OCI-LY1 (cell line): ENCODE measurements at regions not wholly inside any gene's neighbourhood (a gene's known extent, or its start where the extent isn't known, plus 50 kb on each side); places are given as distances from the start of the nearest gene placed in this dataset.

Source experiments
- EZH2 ChIP-seq: fragments of 200-600 bp; sonication (generic), shearing (Covaris generic); IDR thresholded peaks from 2 replicates; pipeline ENCODE4 v1.8.0; 2017; ENCODE audit warnings: borderline replicate concordance, mixed run types, mild to moderate bottlenecking, antibody characterized with exemption, low read length, moderate library complexity, mixed read lengths
- TF ChIP-seq, protein P1 (sequence below): fragments of 200-600 bp; sonication (generic), shearing (Covaris generic); IDR thresholded peaks from 2 replicates; pipeline ENCODE4 v1.5.1; 2017; ENCODE audit warnings: mild to moderate bottlenecking, antibody characterized with exemption, low read length, moderate library complexity, mixed read lengths

DNA sequence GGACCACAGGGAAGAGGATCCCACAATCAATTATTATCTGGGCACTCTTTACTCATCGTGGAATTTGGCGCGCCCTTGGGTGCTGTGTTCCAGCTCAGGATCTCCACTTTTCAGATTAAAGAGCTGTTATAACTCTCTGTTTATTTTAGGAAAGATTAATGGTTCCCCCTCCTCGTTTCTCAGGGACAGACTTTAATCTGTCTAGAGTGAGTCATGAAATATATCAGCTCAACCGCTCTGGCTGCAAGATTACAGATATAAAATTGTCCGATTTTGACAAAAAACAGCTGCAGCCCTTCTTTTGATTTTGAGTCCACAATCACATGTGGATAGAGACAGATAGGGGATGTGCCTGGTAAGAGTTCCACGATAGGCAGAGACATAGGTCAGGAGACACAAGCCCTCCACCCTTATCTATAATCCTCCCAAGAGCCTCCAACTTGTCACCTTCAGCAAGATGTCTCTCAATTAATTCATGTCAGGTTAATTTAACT is 77.6 kb upstream of the ANKRD55 start:
- TF ChIP-seq, protein P1, sequence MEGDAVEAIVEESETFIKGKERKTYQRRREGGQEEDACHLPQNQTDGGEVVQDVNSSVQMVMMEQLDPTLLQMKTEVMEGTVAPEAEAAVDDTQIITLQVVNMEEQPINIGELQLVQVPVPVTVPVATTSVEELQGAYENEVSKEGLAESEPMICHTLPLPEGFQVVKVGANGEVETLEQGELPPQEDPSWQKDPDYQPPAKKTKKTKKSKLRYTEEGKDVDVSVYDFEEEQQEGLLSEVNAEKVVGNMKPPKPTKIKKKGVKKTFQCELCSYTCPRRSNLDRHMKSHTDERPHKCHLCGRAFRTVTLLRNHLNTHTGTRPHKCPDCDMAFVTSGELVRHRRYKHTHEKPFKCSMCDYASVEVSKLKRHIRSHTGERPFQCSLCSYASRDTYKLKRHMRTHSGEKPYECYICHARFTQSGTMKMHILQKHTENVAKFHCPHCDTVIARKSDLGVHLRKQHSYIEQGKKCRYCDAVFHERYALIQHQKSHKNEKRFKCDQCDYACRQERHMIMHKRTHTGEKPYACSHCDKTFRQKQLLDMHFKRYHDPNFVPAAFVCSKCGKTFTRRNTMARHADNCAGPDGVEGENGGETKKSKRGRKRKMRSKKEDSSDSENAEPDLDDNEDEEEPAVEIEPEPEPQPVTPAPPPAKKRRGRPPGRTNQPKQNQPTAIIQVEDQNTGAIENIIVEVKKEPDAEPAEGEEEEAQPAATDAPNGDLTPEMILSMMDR, result no peak
- TF ChIP-seq EZH2, result no peak
